GM12891 (cell line): ENCODE measurements at regions not wholly inside any gene's neighbourhood (a gene's known extent, or its start where the extent isn't known, plus 50 kb on each side); places are given as distances from the start of the nearest gene placed in this dataset.

ENCODE experiments used
- PAX5 ChIP-seq: IDR thresholded peaks from 2 replicates; pipeline ENCODE4 v1.6.1; 2011; ENCODE audit warnings: low read length, moderate library complexity, mild to moderate bottlenecking; ENCODE audit not compliant: insufficient read depth, severe bottlenecking
- POLR2A ChIP-seq: IDR thresholded peaks from 2 replicates; pipeline ENCODE4 v1.6.1; 2011; ENCODE audit warnings: low read depth, low read length, control low read depth
- POLR2AphosphoS5 ChIP-seq: IDR thresholded peaks from 2 replicates; pipeline ENCODE4 v1.6.1; 2011; ENCODE audit warnings: low read depth, low read length, control low read depth
- POU2F2 ChIP-seq: IDR thresholded peaks from 2 replicates; pipeline ENCODE4 v1.6.1; 2011; ENCODE audit warnings: low read depth, mild to moderate bottlenecking, control low read depth, low read length, moderate library complexity
- SPI1 ChIP-seq: IDR thresholded peaks from 2 replicates; pipeline ENCODE4 v1.6.1; 2011; ENCODE audit warnings: low read depth, low read length, control low read depth
- TAF1 ChIP-seq: IDR thresholded peaks from 2 replicates; pipeline ENCODE4 v1.6.1; 2011; ENCODE audit warnings: low read depth, low read length, control low read depth

- TF ChIP-seq POLR2A (no peak), POU2F2 (no peak), POLR2AphosphoS5 (no peak), TAF1 (no peak), SPI1 (no peak), PAX5 (no peak)
These were observed 251.7 kb upstream of the ADGRL2 start for GRCh38 chr1:81548918-81549587.
